Heart left ventricle (tissue), 16 donors: ENCODE measurements at regions not wholly inside any gene's neighbourhood (a gene's known extent, or its start where the extent isn't known, plus 50 kb on each side); places are given as distances from the start of the nearest gene placed in this dataset.

ENCODE experiments used
- ATAC-seq, 4 donors: fragments of 200-7000 bp; cut with Tn5 transposase; one replicate each; pipeline ENCODE4 v1.9.1; 2020 to 2022; ENCODE audit warnings: moderate library complexity in 4 of 4, mild to moderate bottlenecking in 3 of 4, moderate number of reproducible peaks in 1 of 4
- DNase-seq, 5 donors: peaks; one replicate each; pipeline ENCODE4 v3.0.0-alpha.2; 2020
- H3K27ac ChIP-seq, 12 donors: fragments of 200-600 bp; sonication (generic) in 4 of 12; one replicate each; pipeline versions ENCODE4 v1.5.0 to v1.8.0; 2016 to 2022; ENCODE audit warnings: mild to moderate bottlenecking in 2 of 12
- H3K27me3 ChIP-seq, 9 donors: fragments of 200-600 bp; sonication (generic) in 2 of 9; one replicate each; pipeline versions ENCODE4 v1.5.1 to v1.8.0; 2016 to 2022; ENCODE audit warnings: mild to moderate bottlenecking in 3 of 9
- H3K36me3 ChIP-seq, 9 donors: fragments of 200-600 bp; sonication (generic) in 2 of 9; one replicate each; pipeline versions ENCODE4 v1.5.0 to v1.8.0; 2018 to 2022; ENCODE audit warnings: mild to moderate bottlenecking in 2 of 9
- H3K4me1 ChIP-seq, 12 donors: fragments of 200-600 bp; sonication (generic) in 4 of 12; one replicate each; pipeline versions ENCODE4 v1.5.0 to v1.8.0; 2016 to 2022; ENCODE audit warnings: mild to moderate bottlenecking in 3 of 12
- H3K4me3 ChIP-seq, 12 donors: fragments of 200-600 bp; sonication (generic) in 4 of 12; one replicate each; pipeline versions ENCODE4 v1.5.0 to v1.8.0; 2017 to 2022; ENCODE audit warnings: mild to moderate bottlenecking in 9 of 12, moderate library complexity in 4 of 12
- H3K9me3 ChIP-seq, 12 donors: fragments of 200-600 bp; sonication (generic) in 4 of 12; one replicate each; pipeline versions ENCODE4 v1.5.0 to v1.8.0; 2016 to 2022; ENCODE audit warnings: mild to moderate bottlenecking in 1 of 12
- CTCF ChIP-seq, 12 donors: fragments of 200-600 bp; sonication (generic) in 4 of 12; IDR thresholded peaks; one replicate each; pipeline versions ENCODE4 v1.5.0 to v1.8.0; 2018 to 2022; ENCODE audit warnings: antibody characterized with exemption in 12 of 12, mild to moderate bottlenecking in 5 of 12
- POLR2A ChIP-seq, 2 donors: fragments of 450-650 bp; IDR thresholded peaks; one replicate each; pipeline ENCODE4 v1.6.1; 2017; ENCODE audit warnings: antibody characterized with exemption in 2 of 2, mild to moderate bottlenecking in 2 of 2, moderate library complexity in 2 of 2
- WGBS, 4 donors: extraction: QIAGEN DNeasy Blood & Tissue Kit in 2 of 4; methylation state at CpG; one replicate each; pipeline versions ENCODE4 v1.1.5 to v1.1.7; 2013 to 2018; 5-methylcytosine and 5-hydroxymethylcytosine counted together
- intact Hi-C, 10 donors: fragments of 100-400 bp; cut with DNase I; formaldehyde crosslinking; loops; one replicate each; pipeline versions ENCODE4 v1.11.1 to v1.14.2; 2022
- donor health status: ischemic (EF 13 %, LVEDD 7.1; RV severe dilation, severe dysfunction).
- donor health status: healthy with polysubstance abuse.
- donor health status: DM: no; HTN: yes; CAD: no.
- donor health status: DM: no; HTN: no; CAD: no.
- donor health status: ischemic (EF 25% LVEDD 6.9; RV normal size, moderate dysfunction).
- donor health status: ischemic (EF 25% LVEDD 5.7; RV mildly dilated, moderate dysfunction).
- donor health status: healthy.
- donor health status: DM: yes; HTN: yes; CAD: no.
- donor health status: ischemic (EF 35%, LVEDD 5.7; RV mildly dilated, moderate dysfunction).
- donor health status: nonischemic (EF 11% LVEDD 7.7; RV severe dilation, severe dysfunction).
- donor health status: DM: yes; HTN: yes; CAD: no.
- donor health status: PGD.
- donor health status: ischemic (EF 29% LVEDD 5.4; RV normal size, mild dysfunction).
- donor health status: nonischemic (EF 23%, LVEDD 6.1; RV moderate dilation, normal function).

DNA sequence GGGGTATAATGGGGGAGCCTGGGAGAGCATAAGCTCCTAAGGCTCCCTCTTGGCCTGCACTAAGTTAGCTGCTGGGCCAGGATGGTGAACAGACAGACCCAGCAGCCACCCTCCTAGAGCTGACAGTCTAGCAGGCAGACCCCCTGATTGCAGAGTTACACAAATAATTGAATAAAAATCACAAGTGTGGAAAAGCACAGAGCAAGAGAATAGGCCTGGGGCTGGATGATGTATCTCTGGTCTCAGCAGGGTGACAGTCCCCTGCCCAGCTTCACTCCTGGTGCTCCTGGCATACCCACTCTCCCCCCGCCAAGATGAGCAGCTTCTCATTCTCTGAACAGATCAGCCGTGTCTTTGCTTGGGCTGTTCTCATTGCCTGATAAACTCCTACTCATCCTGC lies 86.1 kb upstream of the STX18 start:
- intact Hi-C loops = no loop called here
- TF ChIP-seq POLR2A (IDR thresholded peaks at IDR 0.05) (no peak), CTCF (IDR thresholded peaks at IDR 0.05) (no peak)

GRCh38 chr4:4627111-4627510 lies 85.3 kb upstream of the STX18 start:
- TF ChIP-seq CTCF (IDR thresholded peaks at IDR 0.05) = no peak
- no peak for TF ChIP-seq POLR2A (IDR thresholded peaks at IDR 0.05)
- Histone ChIP-seq H3K4me3 (no peak overlapping the region), H3K27ac (no peak overlapping the region), H3K27me3 (no peaks in the 10 kb centered on the region), H3K36me3 (no peaks in the 10 kb centered on the region), H3K9me3 (peaks cover 0 to 7% (median 0%) of the 10 kb centered on the region in 12 donors), H3K4me1 (no peaks in the 10 kb centered on the region)
- no peak for ATAC-seq
- 60 to 86% (median 69%) methylated on average over 4 of the region's 4 CpGs for WGBS, 4 donors
- intact Hi-C loops = no loop called here
- DNase-seq = no peak

More for the DNA sequence above, 86.1 kb upstream of the STX18 start:
- WGBS, 4 donors = 83 to 97% (median 88%) methylated on average over 2 of the region's 2 CpGs
- Histone ChIP-seq H3K36me3 (no peaks in the 10 kb centered on the region), H3K9me3 (peaks cover 0 to 7% (median 0%) of the 10 kb centered on the region in 12 donors), H3K4me3 (no peak overlapping the region), H3K4me1 (no peaks in the 10 kb centered on the region), H3K27me3 (no peaks in the 10 kb centered on the region), H3K27ac (no peak overlapping the region)
- no peak for ATAC-seq
- DNase-seq = no peak

- TF ChIP-seq POLR2A (IDR thresholded peaks at IDR 0.05) (no peak), CTCF (IDR thresholded peaks at IDR 0.05) (no peak)
- Histone ChIP-seq H3K36me3 (no peaks in the 10 kb centered on the region), H3K27me3 (no peaks in the 10 kb centered on the region), H3K9me3 (no peaks in the 10 kb centered on the region), H3K27ac (no peak overlapping the region), H3K4me3 (no peak overlapping the region), H3K4me1 (no peaks in the 10 kb centered on the region)
- ATAC-seq = no peak
- intact Hi-C loops = no loop called here
- no peak for DNase-seq
- WGBS, 4 donors = 57 to 62% (median 60%) methylated on average over 5 of the region's 5 CpGs
Observed at GRCh38 chr4:4625488-4625887, 83.6 kb upstream of the STX18 start.

GRCh38 chr4:4624276-4624897 lies 82.5 kb upstream of the STX18 start:
- no peaks in the 10 kb centered on the region for H3K36me3 ChIP-seq
- H3K4me1 ChIP-seq = no peaks in the 10 kb centered on the region
- intact Hi-C loops = no loop called here
- no peak for DNase-seq
- ATAC-seq = no peak
- no peaks in the 10 kb centered on the region for H3K27me3 ChIP-seq
- no peak overlapping the region for H3K27ac ChIP-seq
- no peak overlapping the region for H3K4me3 ChIP-seq
- no peak for TF ChIP-seq POLR2A (IDR thresholded peaks at IDR 0.05)
- WGBS, 4 donors = 82 to 83% (median 83%) methylated on average over 7 of the region's 7 CpGs
- no peaks in the 10 kb centered on the region for H3K9me3 ChIP-seq

GRCh38 chr4:4619821-4620220 lies 78.0 kb upstream of the STX18 start:
- Histone ChIP-seq H3K4me3 (no peak overlapping the region), H3K27ac (no peak overlapping the region), H3K27me3 (no peaks in the 10 kb centered on the region), H3K36me3 (no peaks in the 10 kb centered on the region), H3K9me3 (peaks cover 0 to 10% (median 0%) of the 10 kb centered on the region in 12 donors), H3K4me1 (no peaks in the 10 kb centered on the region)
- no peak for DNase-seq
- TF ChIP-seq CTCF (IDR thresholded peaks at IDR 0.05) (no peak), POLR2A (IDR thresholded peaks at IDR 0.05) (no peak)
- no peak for ATAC-seq
- intact Hi-C loops = no loop called here
- 90 to 93% (median 91%) methylated on average over 5 of the region's 5 CpGs for WGBS, 4 donors
